ENCODE measurements at regions not wholly inside any gene's neighbourhood (a gene's known extent, or its start where the extent isn't known, plus 50 kb on each side); places are given as distances from the start of the nearest gene placed in this dataset.

- TF ChIP-seq CTCF (IDR thresholded peaks at IDR 0.05) (no peak), POLR2A (IDR thresholded peaks at IDR 0.05) (no peak)
Observed at GRCh38 chr9:2925016-2925415, 81.1 kb upstream of the PUM3 start.

All from heart left ventricle (tissue), 13 donors.